ENCODE measurements at regions not wholly inside any gene's neighbourhood (a gene's known extent, or its start where the extent isn't known, plus 50 kb on each side); places are given as distances from the start of the nearest gene placed in this dataset.
"Not testable (repeated sequence)": the region's sequence is repeated elsewhere in the genome, so short reads cannot be mapped to it uniquely, and the experiment has no call there.

DNA sequence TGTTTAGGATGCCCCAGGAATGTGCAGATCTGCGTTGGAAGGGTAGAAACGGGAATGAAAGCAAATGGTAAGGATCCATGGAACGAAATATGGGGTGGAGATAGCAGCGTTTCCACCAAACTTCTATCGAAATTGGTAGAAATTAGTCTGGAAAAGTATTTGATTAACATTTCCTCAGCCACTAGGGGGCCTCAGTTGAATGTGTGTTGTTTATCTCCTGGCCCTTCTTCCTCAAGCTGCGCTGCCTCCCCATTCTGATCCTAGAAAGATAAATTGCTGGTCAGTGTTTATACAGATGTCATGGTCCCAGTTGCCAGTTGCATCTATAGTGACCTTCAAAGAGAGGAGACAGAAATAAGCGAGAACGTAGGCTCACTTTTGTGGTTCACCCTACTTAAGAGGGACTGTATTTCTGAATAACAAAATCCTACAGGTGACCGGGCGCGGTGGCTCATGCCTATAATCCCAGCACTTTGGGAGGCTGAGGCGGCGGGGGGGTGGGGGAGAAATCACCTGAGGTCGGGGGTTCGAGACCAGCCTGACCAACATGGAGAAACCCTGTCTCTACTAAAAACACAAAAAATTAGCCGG lies 457.1 kb downstream of the SQOR start:
- 0 out of 2 replicates have a peak, but pooled peaks cover 4% of the 10 kb centered on the region for H3K4me1 ChIP-seq (ENCODE audit: control insufficient read depth, insufficient read depth, low read length)
- no peak overlapping the region for H3K27ac ChIP-seq (ENCODE audit: low read depth, low read length)
- H3K4me3 ChIP-seq (ENCODE audit: low read depth, low read length): no peak overlapping the region
- H3K27me3 ChIP-seq (ENCODE audit: control insufficient read depth, insufficient read depth, low read length): no peaks in the 10 kb centered on the region
- H3K9me3 ChIP-seq (ENCODE audit: control insufficient read depth, insufficient read depth, low read depth, low read length): peaks cover 2% of the 10 kb centered on the region; the same call in 1 of the 2 replicates
- no peaks in the 10 kb centered on the region for H3K36me3 ChIP-seq (ENCODE audit: control insufficient read depth, insufficient read depth, low read length)
- no peak overlapping the region for H3K9ac ChIP-seq (ENCODE audit: low read length)

DNA sequence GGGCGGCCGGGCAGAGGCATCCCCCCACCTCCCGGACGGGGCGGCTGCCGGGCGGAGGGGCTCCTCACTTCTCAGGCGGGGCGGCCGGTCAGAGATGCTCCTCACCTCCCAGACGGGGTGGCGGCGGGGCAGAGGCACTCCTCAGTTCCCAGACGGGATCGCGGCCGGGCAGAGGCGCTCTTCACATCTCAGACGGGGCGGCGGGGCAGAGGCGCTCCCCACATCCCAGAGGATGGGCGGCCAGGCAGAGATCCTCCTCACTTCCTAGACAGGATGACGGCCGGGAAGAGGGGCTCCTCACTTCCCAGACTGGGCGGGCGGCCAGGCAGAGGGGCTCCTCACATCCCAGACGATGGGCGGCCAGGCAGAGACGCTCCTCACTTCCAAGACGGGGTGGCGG lies 463.2 kb downstream of the SQOR start:
- H3K36me3 ChIP-seq (ENCODE audit: control insufficient read depth, insufficient read depth, low read length); H3K27ac ChIP-seq (ENCODE audit: low read depth, low read length); H3K4me1 ChIP-seq (ENCODE audit: control insufficient read depth, insufficient read depth, low read length); H3K4me3 ChIP-seq (ENCODE audit: low read depth, low read length); H3K27me3 ChIP-seq (ENCODE audit: control insufficient read depth, insufficient read depth, low read length); H3K9ac ChIP-seq (ENCODE audit: low read length): not testable (repeated sequence)
- peaks cover 33% of the 10 kb centered on the region for H3K9me3 ChIP-seq (ENCODE audit: control insufficient read depth, insufficient read depth, low read depth, low read length)

DNA sequence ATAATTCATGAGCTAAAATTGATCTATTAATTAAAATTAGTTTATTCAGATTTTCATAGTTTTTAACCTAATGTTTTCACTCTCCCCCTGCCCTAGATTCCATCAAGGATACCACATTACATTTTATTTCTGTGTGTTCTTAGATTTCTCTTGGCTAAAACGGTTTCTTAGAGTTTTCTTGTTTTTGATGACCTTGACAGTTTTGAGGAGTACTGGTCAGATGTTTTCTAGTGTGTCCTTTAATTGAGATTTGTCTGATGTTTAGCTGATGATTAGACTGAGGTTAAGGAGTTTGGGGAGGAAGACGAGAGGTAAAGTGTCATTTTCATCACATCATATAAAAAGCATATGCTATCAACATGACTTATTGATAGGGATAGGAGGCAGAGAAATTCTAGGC lies 475.9 kb downstream of the SQOR start:
- Histone ChIP-seq H3K27me3 (ENCODE audit: control insufficient read depth, insufficient read depth, low read length) (no peaks in the 10 kb centered on the region), H3K9ac (ENCODE audit: low read length) (no peak overlapping the region), H3K9me3 (ENCODE audit: control insufficient read depth, insufficient read depth, low read depth, low read length) (no peaks in the 10 kb centered on the region), H3K27ac (ENCODE audit: low read depth, low read length) (no peak overlapping the region), H3K4me1 (ENCODE audit: control insufficient read depth, insufficient read depth, low read length) (no peaks in the 10 kb centered on the region), H3K4me3 (ENCODE audit: low read depth, low read length) (no peak overlapping the region), H3K36me3 (ENCODE audit: control insufficient read depth, insufficient read depth, low read length) (no peaks in the 10 kb centered on the region)

DNA sequence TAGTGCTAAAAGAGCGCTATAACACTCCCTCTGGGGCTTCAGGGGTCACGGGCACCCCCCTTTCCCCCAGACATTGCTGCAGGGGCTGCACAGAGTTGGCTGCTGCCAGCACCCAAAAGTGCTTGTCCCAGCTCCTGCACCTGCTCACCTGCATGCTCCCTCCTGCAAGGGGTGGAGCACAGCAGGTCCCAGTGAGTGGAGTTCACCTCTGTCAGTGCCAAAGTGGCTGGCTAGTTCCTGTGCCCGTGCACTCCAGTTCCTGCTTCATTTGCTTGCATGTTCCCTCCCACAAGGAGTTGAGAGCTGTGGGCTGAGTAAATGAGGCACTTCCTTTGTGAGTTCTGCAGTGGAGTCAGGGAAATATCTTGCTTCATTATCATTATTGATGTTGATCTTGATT lies 476.9 kb downstream of the SQOR start:
- Histone ChIP-seq H3K9ac (ENCODE audit: low read length) (no peak overlapping the region), H3K36me3 (ENCODE audit: control insufficient read depth, insufficient read depth, low read length) (no peaks in the 10 kb centered on the region)

DNA sequence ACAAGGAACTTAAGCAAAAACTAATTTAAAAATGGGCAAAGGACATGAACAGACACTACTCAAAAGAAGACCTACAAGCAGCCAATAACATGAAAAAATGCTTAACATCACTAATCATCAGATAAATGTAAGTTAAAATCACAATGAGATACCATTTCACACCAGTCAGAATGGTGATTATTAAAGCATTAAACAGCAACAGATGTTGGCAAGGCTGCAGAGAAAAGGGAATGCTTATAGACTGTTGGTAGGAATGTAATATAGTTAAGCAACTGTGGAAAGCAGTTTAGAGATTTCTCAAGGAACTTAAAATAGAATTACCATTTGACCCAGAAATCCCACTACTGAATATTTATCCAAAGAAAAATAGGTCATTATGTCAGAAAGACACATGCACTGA lies 482.2 kb downstream of the SQOR start:
- Histone ChIP-seq H3K9ac (ENCODE audit: low read length) (no peak overlapping the region), H3K9me3 (ENCODE audit: control insufficient read depth, insufficient read depth, low read depth, low read length) (no peaks in the 10 kb centered on the region), H3K4me1 (ENCODE audit: control insufficient read depth, insufficient read depth, low read length) (no peaks in the 10 kb centered on the region), H3K27ac (ENCODE audit: low read depth, low read length) (no peak overlapping the region), H3K36me3 (ENCODE audit: control insufficient read depth, insufficient read depth, low read length) (no peaks in the 10 kb centered on the region), H3K27me3 (ENCODE audit: control insufficient read depth, insufficient read depth, low read length) (no peaks in the 10 kb centered on the region), H3K4me3 (ENCODE audit: low read depth, low read length) (no peak overlapping the region)

More for the DNA sequence above, 476.9 kb downstream of the SQOR start:
- Histone ChIP-seq H3K27me3 (ENCODE audit: control insufficient read depth, insufficient read depth, low read length) (no peaks in the 10 kb centered on the region), H3K9me3 (ENCODE audit: control insufficient read depth, insufficient read depth, low read depth, low read length) (no peaks in the 10 kb centered on the region), H3K4me3 (ENCODE audit: low read depth, low read length) (no peak overlapping the region), H3K4me1 (ENCODE audit: control insufficient read depth, insufficient read depth, low read length) (no peaks in the 10 kb centered on the region), H3K27ac (ENCODE audit: low read depth, low read length) (no peak overlapping the region)

DNA sequence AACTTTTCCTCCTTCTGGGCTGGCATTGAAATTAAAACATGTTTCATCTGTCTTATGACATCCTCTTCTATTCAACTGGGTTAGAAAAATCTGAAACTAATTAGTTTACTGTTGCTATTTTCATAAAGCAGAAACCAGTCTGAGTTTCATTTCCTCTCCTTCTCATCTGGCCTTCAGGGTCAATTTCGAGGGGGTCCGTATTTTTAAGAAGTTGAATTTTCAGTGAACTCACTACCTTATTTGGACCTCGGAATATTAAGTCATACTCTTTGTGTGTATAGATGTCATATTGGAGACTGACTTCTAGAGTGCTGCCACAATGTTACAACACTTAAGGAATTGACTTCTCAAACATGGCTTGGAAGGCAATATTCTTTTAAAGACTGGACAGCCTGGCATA lies 485.9 kb downstream of the SQOR start:
- Histone ChIP-seq H3K4me1 (ENCODE audit: control insufficient read depth, insufficient read depth, low read length) (no peaks in the 10 kb centered on the region), H3K27ac (ENCODE audit: low read depth, low read length) (no peak overlapping the region), H3K36me3 (ENCODE audit: control insufficient read depth, insufficient read depth, low read length) (no peaks in the 10 kb centered on the region)

DNA sequence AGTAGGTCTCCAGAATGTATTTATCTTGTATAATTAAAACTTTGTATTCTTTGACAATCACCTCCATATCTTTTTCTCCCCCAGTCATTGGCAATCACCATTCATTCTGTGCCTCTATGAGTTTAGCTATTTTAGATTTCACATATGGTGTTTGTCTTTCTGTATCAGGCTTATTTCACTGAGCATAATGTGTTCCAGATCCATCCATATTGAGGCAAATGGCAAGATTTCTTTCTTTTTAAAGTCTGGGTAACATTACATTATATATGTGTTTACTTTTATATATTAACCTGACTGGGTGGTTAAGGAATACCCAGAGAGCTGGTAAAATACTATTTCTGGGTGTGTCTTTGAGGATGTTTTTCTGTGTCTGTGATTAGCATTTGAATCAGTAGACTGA lies 486.6 kb downstream of the SQOR start:
- Histone ChIP-seq H3K36me3 (ENCODE audit: control insufficient read depth, insufficient read depth, low read length) (no peaks in the 10 kb centered on the region), H3K4me3 (ENCODE audit: low read depth, low read length) (no peak overlapping the region), H3K9me3 (ENCODE audit: control insufficient read depth, insufficient read depth, low read depth, low read length) (0 out of 2 replicates have a peak, but pooled peaks cover 5% of the 10 kb centered on the region), H3K9ac (ENCODE audit: low read length) (no peak overlapping the region), H3K27ac (ENCODE audit: low read depth, low read length) (no peak overlapping the region), H3K27me3 (ENCODE audit: control insufficient read depth, insufficient read depth, low read length) (no peaks in the 10 kb centered on the region), H3K4me1 (ENCODE audit: control insufficient read depth, insufficient read depth, low read length) (no peaks in the 10 kb centered on the region)

More for the DNA sequence above, 485.9 kb downstream of the SQOR start:
- H3K9ac ChIP-seq (ENCODE audit: low read length): no peak overlapping the region
- H3K4me3 ChIP-seq (ENCODE audit: low read depth, low read length): no peak overlapping the region
- 0 out of 2 replicates have a peak, but pooled peaks cover 5% of the 10 kb centered on the region for H3K9me3 ChIP-seq (ENCODE audit: control insufficient read depth, insufficient read depth, low read depth, low read length)
- no peaks in the 10 kb centered on the region for H3K27me3 ChIP-seq (ENCODE audit: control insufficient read depth, insufficient read depth, low read length)

DNA sequence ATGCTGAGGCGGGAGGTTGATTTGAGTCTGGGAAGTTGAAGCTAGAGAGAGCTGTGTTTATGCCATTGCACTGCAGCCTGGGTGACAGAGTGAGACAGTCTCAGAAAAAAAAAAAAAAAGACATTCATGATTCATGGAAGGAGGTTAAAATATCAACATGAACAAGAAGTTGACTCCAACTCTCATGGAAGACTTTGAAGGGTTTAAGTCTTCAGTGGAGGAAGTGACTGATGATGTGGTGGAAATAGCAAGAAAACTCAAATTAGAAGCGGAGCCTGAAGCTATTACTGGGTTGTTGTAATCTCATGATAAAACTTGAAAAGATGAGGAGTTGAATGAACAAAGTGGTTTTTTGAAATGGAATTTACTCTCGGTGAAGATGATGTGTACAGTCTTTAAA lies 491.8 kb downstream of the SQOR start:
- no peaks in the 10 kb centered on the region for H3K36me3 ChIP-seq (ENCODE audit: control insufficient read depth, insufficient read depth, low read length)
- H3K9me3 ChIP-seq (ENCODE audit: control insufficient read depth, insufficient read depth, low read depth, low read length): 0 out of 2 replicates have a peak, but pooled peaks cover 5% of the 10 kb centered on the region
- no peak overlapping the region for H3K4me3 ChIP-seq (ENCODE audit: low read depth, low read length)
- H3K4me1 ChIP-seq (ENCODE audit: control insufficient read depth, insufficient read depth, low read length): no peaks in the 10 kb centered on the region
- no peaks in the 10 kb centered on the region for H3K27me3 ChIP-seq (ENCODE audit: control insufficient read depth, insufficient read depth, low read length)
- no peak overlapping the region for H3K9ac ChIP-seq (ENCODE audit: low read length)
- H3K27ac ChIP-seq (ENCODE audit: low read depth, low read length): no peak overlapping the region

DNA sequence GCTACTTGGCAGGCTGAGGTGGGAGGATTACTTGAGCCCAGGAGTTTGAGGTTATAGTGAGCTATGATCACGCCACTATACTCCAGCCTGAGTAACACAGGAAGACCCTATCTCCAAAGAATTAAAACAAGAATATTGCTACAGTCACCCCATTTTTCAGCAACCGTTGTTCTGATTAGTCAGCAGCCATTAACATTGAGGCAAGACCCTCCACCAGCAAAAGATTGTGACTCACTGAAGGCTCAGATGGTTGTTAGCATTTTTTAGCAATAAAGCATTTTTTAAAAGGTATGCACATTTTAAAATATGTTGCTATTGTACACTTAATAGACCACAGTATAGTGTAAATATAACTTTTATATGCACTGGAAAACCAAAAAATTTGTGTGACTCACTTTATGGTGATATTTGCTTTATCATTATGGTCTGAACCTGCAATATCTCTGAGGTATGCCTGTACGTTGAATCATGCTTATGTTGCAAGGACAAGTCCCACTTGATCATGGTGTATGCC lies 492.6 kb downstream of the SQOR start:
- Histone ChIP-seq H3K4me1 (ENCODE audit: control insufficient read depth, insufficient read depth, low read length) (no peaks in the 10 kb centered on the region), H3K9me3 (ENCODE audit: control insufficient read depth, insufficient read depth, low read depth, low read length) (peaks cover 10% of the 10 kb centered on the region; the same call in 1 of the 2 replicates), H3K27me3 (ENCODE audit: control insufficient read depth, insufficient read depth, low read length) (no peaks in the 10 kb centered on the region), H3K9ac (ENCODE audit: low read length) (no peak overlapping the region), H3K27ac (ENCODE audit: low read depth, low read length) (no peak overlapping the region), H3K4me3 (ENCODE audit: low read depth, low read length) (no peak overlapping the region), H3K36me3 (ENCODE audit: control insufficient read depth, insufficient read depth, low read length) (no peaks in the 10 kb centered on the region)

DNA sequence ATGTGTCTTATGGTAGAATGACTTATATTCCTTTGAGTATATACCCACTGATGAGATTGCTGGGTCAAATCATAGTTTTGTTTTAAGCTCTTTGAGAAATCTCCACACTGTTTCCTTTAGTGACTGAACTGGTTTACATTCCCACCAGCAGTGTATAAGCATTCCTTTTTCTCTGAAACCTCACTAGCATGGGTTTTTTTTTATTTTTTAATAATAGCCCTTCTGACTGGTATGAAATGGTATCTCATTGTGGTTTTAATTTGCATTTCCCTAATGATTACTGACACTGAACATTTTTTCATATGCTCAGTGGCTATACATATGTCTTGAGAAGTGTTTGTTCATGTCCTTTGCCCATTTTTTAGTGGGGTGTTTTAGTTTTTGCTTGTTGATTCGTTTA lies 494.3 kb downstream of the SQOR start:
- no peaks in the 10 kb centered on the region for H3K36me3 ChIP-seq (ENCODE audit: control insufficient read depth, insufficient read depth, low read length)
- H3K4me3 ChIP-seq (ENCODE audit: low read depth, low read length): no peak overlapping the region
- no peak overlapping the region for H3K9ac ChIP-seq (ENCODE audit: low read length)
- H3K27ac ChIP-seq (ENCODE audit: low read depth, low read length): no peak overlapping the region
- H3K4me1 ChIP-seq (ENCODE audit: control insufficient read depth, insufficient read depth, low read length): no peaks in the 10 kb centered on the region
- H3K9me3 ChIP-seq (ENCODE audit: control insufficient read depth, insufficient read depth, low read depth, low read length): peaks cover 10% of the 10 kb centered on the region
- H3K27me3 ChIP-seq (ENCODE audit: control insufficient read depth, insufficient read depth, low read length): no peaks in the 10 kb centered on the region

DNA sequence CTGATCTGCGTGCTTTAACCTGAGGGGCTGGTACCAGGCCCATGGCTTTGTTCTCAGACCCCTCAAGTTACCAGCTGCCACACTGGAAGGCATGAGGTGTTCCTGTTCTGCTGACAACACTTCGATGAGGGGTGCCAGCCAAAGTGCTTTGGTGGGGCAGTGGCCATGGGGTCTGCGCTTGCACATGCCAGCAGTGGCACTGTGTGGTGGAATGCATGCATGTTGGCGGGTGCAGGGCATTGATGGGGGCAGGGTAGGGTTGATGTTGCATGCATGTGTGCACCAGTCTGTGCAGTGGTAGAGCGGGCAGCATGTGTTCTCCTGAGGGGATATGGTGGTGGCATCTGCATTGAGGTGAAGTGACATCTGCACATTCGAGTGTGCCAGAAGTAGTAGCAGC lies 497.0 kb downstream of the SQOR start:
- Histone ChIP-seq H3K27ac (ENCODE audit: low read depth, low read length) (no peak overlapping the region), H3K4me1 (ENCODE audit: control insufficient read depth, insufficient read depth, low read length) (no peaks in the 10 kb centered on the region), H3K27me3 (ENCODE audit: control insufficient read depth, insufficient read depth, low read length) (no peaks in the 10 kb centered on the region), H3K9ac (ENCODE audit: low read length) (no peak overlapping the region), H3K4me3 (ENCODE audit: low read depth, low read length) (no peak overlapping the region), H3K9me3 (ENCODE audit: control insufficient read depth, insufficient read depth, low read depth, low read length) (peaks cover 18% of the 10 kb centered on the region), H3K36me3 (ENCODE audit: control insufficient read depth, insufficient read depth, low read length) (no peaks in the 10 kb centered on the region)

Data from HUES6 (cell line).